Vagina (tissue), 2 donors: ENCODE measurements at regions not wholly inside any gene's neighbourhood (a gene's known extent, or its start where the extent isn't known, plus 50 kb on each side); places are given as distances from the start of the nearest gene placed in this dataset.
A peak's percentile ranks its signal among the peaks of the same experiment; 100 is the strongest.

Experiments used
- DNase-seq, 2 donors: peaks; one replicate each; pipeline ENCODE4 v3.0.0-alpha.2; 2017; ENCODE audit errors: extremely low spot score in 2 of 2
- H3K27ac ChIP-seq: fragments of 200-600 bp; sonication (generic); one replicate; pipeline ENCODE4 v1.5.1; 2019
- H3K27me3 ChIP-seq: fragments of 200-600 bp; sonication (generic); one replicate; pipeline ENCODE4 v1.5.1; 2019
- H3K36me3 ChIP-seq, 2 donors: fragments of 200-600 bp; sonication (generic); one replicate each; pipeline ENCODE4 v1.5.1; 2017 to 2019
- H3K4me1 ChIP-seq: fragments of 200-600 bp; sonication (generic); one replicate; pipeline ENCODE4 v1.5.1; 2019
- H3K4me3 ChIP-seq, 2 donors: fragments of 200-600 bp; sonication (generic); 1 replicate in 1 of 2; 2 replicates in 1 of 2; pipeline ENCODE4 v1.5.1; 2016 to 2019
- H3K9me3 ChIP-seq: fragments of 200-600 bp; sonication (generic); one replicate; pipeline ENCODE4 v1.5.1; 2019
- POLR2A ChIP-seq, 2 donors: fragments of 450-650 bp; IDR thresholded peaks; one replicate each; pipeline ENCODE4 v1.6.1; 2017; ENCODE audit warnings: antibody characterized with exemption in 2 of 2, mild to moderate bottlenecking in 2 of 2, moderate library complexity in 2 of 2
- POLR2AphosphoS5 ChIP-seq, 2 donors: sonication (generic); formaldehyde crosslinking; IDR thresholded peaks; one replicate each; pipeline ENCODE4 v1.9.0; 2017; ENCODE audit warnings: antibody characterized with exemption in 2 of 2, mild to moderate bottlenecking in 2 of 2, low read depth in 1 of 2; ENCODE audit not compliant: insufficient read depth in 1 of 2
- intact Hi-C: fragments of 100-400 bp; cut with DNase I; formaldehyde crosslinking; loops from one replicate; pipeline ENCODE4 v1.15.1; 2023
- TF ChIP-seq, protein P1 (sequence below), 3 experiments: fragments of 450-650 bp in 2 of 3; fragments of 200-600 bp in 1 of 3; sonication (generic) in 1 of 3; IDR thresholded peaks; one replicate each; pipeline ENCODE4 v1.5.1; 2017 to 2019; ENCODE audit warnings: antibody characterized with exemption in 3 of 3, mild to moderate bottlenecking in 2 of 3, moderate library complexity in 2 of 3

GRCh38 chr6:25054469-25054868 lies 118.7 kb upstream of the RIPOR2 start:
- H3K27me3 ChIP-seq, result no peaks in the 10 kb centered on the region

DNA sequence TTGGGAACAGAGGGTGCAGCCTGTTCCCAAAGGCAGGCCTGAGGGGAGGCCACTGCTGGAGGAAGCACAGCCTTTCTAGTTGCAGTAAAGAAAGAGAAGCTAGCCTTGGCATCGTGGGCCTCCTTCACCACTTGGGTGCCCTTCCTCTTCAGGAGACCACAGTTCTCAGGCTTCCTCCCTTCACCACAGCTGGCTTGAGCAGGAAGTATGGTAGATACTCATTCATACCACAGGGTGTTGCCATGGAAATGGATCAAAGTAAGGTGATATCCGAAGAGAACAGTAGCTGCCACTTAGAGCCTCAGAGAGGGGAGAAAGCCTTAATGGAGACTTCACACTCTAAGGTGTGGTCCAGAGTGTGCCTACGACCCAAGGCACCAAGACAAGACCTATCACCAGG lies 120.4 kb upstream of the RIPOR2 start:
- Histone ChIP-seq H3K27me3 (no peaks in the 10 kb centered on the region), H3K4me3 (no peak overlapping the region), H3K9me3 (no peaks in the 10 kb centered on the region), H3K27ac (no peak overlapping the region), H3K36me3 (no peaks in the 10 kb centered on the region), H3K4me1 (peaks cover 24% of the 10 kb centered on the region)
- no peak for TF ChIP-seq POLR2AphosphoS5 (IDR thresholded peaks at IDR 0.05; ENCODE audit: insufficient read depth in 1 of 2, low read depth in 1 of 2)
- TF ChIP-seq, protein P1, sequence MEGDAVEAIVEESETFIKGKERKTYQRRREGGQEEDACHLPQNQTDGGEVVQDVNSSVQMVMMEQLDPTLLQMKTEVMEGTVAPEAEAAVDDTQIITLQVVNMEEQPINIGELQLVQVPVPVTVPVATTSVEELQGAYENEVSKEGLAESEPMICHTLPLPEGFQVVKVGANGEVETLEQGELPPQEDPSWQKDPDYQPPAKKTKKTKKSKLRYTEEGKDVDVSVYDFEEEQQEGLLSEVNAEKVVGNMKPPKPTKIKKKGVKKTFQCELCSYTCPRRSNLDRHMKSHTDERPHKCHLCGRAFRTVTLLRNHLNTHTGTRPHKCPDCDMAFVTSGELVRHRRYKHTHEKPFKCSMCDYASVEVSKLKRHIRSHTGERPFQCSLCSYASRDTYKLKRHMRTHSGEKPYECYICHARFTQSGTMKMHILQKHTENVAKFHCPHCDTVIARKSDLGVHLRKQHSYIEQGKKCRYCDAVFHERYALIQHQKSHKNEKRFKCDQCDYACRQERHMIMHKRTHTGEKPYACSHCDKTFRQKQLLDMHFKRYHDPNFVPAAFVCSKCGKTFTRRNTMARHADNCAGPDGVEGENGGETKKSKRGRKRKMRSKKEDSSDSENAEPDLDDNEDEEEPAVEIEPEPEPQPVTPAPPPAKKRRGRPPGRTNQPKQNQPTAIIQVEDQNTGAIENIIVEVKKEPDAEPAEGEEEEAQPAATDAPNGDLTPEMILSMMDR (IDR thresholded peaks at IDR 0.05), result no peak
- no peak for TF ChIP-seq POLR2A (IDR thresholded peaks at IDR 0.05)
- DNase-seq, result no peak
- intact Hi-C loops, result no loop called here

More at GRCh38 chr6:25054469-25054868, 118.7 kb upstream of the RIPOR2 start:
- no peaks in the 10 kb centered on the region for H3K36me3 ChIP-seq
- no peak overlapping the region for H3K4me3 ChIP-seq
- intact Hi-C loops, result no loop called here
- H3K27ac ChIP-seq, result peak overlapping the region; percentile 68
- no peak for DNase-seq
- H3K4me1 ChIP-seq, result peaks cover 36% of the 10 kb centered on the region
- TF ChIP-seq POLR2AphosphoS5 (IDR thresholded peaks at IDR 0.05; ENCODE audit: insufficient read depth in 1 of 2, low read depth in 1 of 2), result no peak
- TF ChIP-seq POLR2A (IDR thresholded peaks at IDR 0.05), result no peak
- TF ChIP-seq, protein P1 (IDR thresholded peaks at IDR 0.05), result no peak
- H3K9me3 ChIP-seq, result no peaks in the 10 kb centered on the region

GRCh38 chr6:25057111-25057905 lies 121.5 kb upstream of the RIPOR2 start:
- no peaks in the 10 kb centered on the region for H3K36me3 ChIP-seq
- intact Hi-C loops, result no loop called here
- H3K9me3 ChIP-seq, result no peaks in the 10 kb centered on the region
- no peak for DNase-seq
- no peak overlapping the region for H3K27ac ChIP-seq
- H3K27me3 ChIP-seq, result no peaks in the 10 kb centered on the region
- H3K4me3 ChIP-seq, result no peak overlapping the region
- peak in 1 of 2 donors; percentile 29 for TF ChIP-seq POLR2AphosphoS5 (IDR thresholded peaks at IDR 0.05; ENCODE audit: insufficient read depth in 1 of 2, low read depth in 1 of 2)
- TF ChIP-seq, protein P1 (IDR thresholded peaks at IDR 0.05), result no peak
- H3K4me1 ChIP-seq, result peaks cover 27% of the 10 kb centered on the region

DNA sequence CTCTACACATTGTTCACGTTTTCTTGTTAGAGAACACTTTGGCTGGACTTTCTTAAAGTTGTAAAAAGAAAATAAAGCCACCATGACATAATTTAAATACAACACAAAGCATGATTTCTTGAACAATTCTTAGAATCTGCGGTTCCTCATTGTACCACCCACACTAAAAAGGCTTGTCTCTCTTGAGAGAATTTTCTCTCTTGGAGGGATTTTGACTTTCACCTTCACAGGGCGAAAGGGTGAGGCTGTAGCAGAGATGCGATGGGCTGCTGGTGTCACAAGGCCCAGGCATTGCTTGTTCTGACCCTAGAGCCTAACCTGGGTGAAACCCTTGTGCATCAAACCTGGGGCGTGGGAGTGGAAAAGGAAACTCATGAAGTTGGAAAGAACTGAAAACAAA lies 122.7 kb upstream of the RIPOR2 start:
- H3K9me3 ChIP-seq, result no peaks in the 10 kb centered on the region
- TF ChIP-seq, protein P1 (IDR thresholded peaks at IDR 0.05), result no peak
- no peak for TF ChIP-seq POLR2A (IDR thresholded peaks at IDR 0.05)
- no peak for DNase-seq

GRCh38 chr6:25058941-25059340 lies 123.2 kb upstream of the RIPOR2 start:
- TF ChIP-seq POLR2AphosphoS5 (IDR thresholded peaks at IDR 0.05; ENCODE audit: insufficient read depth in 1 of 2, low read depth in 1 of 2), result no peak
- Histone ChIP-seq H3K4me3 (no peak overlapping the region), H3K36me3 (no peaks in the 10 kb centered on the region), H3K9me3 (no peaks in the 10 kb centered on the region), H3K4me1 (peaks cover 19% of the 10 kb centered on the region), H3K27me3 (no peaks in the 10 kb centered on the region), H3K27ac (no peak overlapping the region)
- no peak for DNase-seq
- intact Hi-C loops, result no loop called here

More for the DNA sequence above, 122.7 kb upstream of the RIPOR2 start:
- H3K27ac ChIP-seq, result no peak overlapping the region
- no peaks in the 10 kb centered on the region for H3K36me3 ChIP-seq
- H3K4me1 ChIP-seq, result peaks cover 24% of the 10 kb centered on the region
- no peak overlapping the region for H3K4me3 ChIP-seq
- intact Hi-C loops, result no loop called here
- H3K27me3 ChIP-seq, result no peaks in the 10 kb centered on the region
